Psoas muscle (tissue), 7 donors: ENCODE measurements at regions not wholly inside any gene's neighbourhood (a gene's known extent, or its start where the extent isn't known, plus 50 kb on each side); places are given as distances from the start of the nearest gene placed in this dataset.

Experiments used
- ATAC-seq, 4 donors: fragments of 200-7000 bp; cut with Tn5 transposase; one replicate each; pipeline ENCODE4 v1.9.1; 2020; ENCODE audit warnings: moderate library complexity in 3 of 4, mild to moderate bottlenecking in 2 of 4
- DNase-seq, 2 donors: peaks; one replicate each; pipeline ENCODE4 v3.0.0-alpha.2; 2020
- H3K27ac ChIP-seq: fragments of 200-600 bp; one replicate; pipeline ENCODE4 v1.8.0; 2022
- H3K27me3 ChIP-seq, 3 donors: fragments of 200-600 bp in 1 of 3; one replicate each; pipeline versions ENCODE4 v1.6.1 to v1.8.0; 2013 to 2022; ENCODE audit warnings: low read length in 2 of 3, mild to moderate bottlenecking in 2 of 3, moderate library complexity in 1 of 3; ENCODE audit not compliant: insufficient read depth in 3 of 3
- H3K36me3 ChIP-seq, 2 donors: fragments of 200-600 bp in 1 of 2; one replicate each; pipeline versions ENCODE4 v1.6.1 to v1.8.0; 2013 to 2022; ENCODE audit warnings: low read depth in 1 of 2, mild to moderate bottlenecking in 1 of 2, moderate library complexity in 1 of 2; ENCODE audit not compliant: insufficient read depth in 1 of 2
- H3K4me1 ChIP-seq: fragments of 200-600 bp; one replicate; pipeline ENCODE4 v1.8.0; 2022
- H3K4me3 ChIP-seq: fragments of 200-600 bp; one replicate; pipeline ENCODE4 v1.8.0; 2022; ENCODE audit warnings: mild to moderate bottlenecking
- H3K9me3 ChIP-seq: fragments of 200-600 bp; one replicate; pipeline ENCODE4 v1.8.0; 2022
- CTCF ChIP-seq: fragments of 200-600 bp; IDR thresholded peaks from one replicate; pipeline ENCODE4 v1.8.0; 2022; ENCODE audit warnings: antibody characterized with exemption
- WGBS, 3 donors: extraction: QIAGEN DNeasy Blood & Tissue Kit; methylation state at CpG; one replicate each; pipeline versions ENCODE4 v1.1.6 to v1.1.7; 2013; 5-methylcytosine and 5-hydroxymethylcytosine counted together
- intact Hi-C, 2 donors: fragments of 100-400 bp; cut with DNase I; formaldehyde crosslinking; loops; one replicate each; pipeline versions ENCODE4 v1.11.0 to v1.14.2; 2022
- donor health status: healthy with polysubstance abuse.
- donor health status: DM: no; HTN: no; CAD: no; lungs with moderate emphysema.
- donor health status: Bipolar disorder and iron deficiency.
- donor health status: healthy.
- donor health status: DM: yes; HTN: yes; CAD: no.
- donor health status: DM: no; HTN: no; CAD: no.
- donor health status: DM: yes; HTN: yes; CAD: no.

GRCh38 chr15:70415398-70415797 lies 317.7 kb upstream of the TLE3 start:
- 28 to 41% (median 33%) methylated on average over 18 of the region's 18 CpGs for WGBS, 3 donors
- H3K4me3 ChIP-seq, result no peak overlapping the region
- peak in 1 of 4 donors; percentile 41 for ATAC-seq

GRCh38 chr15:70414626-70415025 lies 316.9 kb upstream of the TLE3 start:
- Histone ChIP-seq H3K9me3 (no peaks in the 10 kb centered on the region), H3K27me3 (peaks cover 0 to 39% (median 4%) of the 10 kb centered on the region in 3 donors), H3K36me3 (no peaks in the 10 kb centered on the region), H3K4me3 (no peak overlapping the region), H3K27ac (no peak overlapping the region), H3K4me1 (no peaks in the 10 kb centered on the region)
- ATAC-seq (no peak), DNase-seq (no peak)
- 82 to 89% (median 83%) methylated on average over 5 of the region's 5 CpGs for WGBS, 3 donors
- TF ChIP-seq CTCF, result no peak
- intact Hi-C loops, result no loop called here

More at GRCh38 chr15:70415398-70415797, 317.7 kb upstream of the TLE3 start:
- Histone ChIP-seq H3K27ac (no peak overlapping the region), H3K9me3 (no peaks in the 10 kb centered on the region), H3K36me3 (no peaks in the 10 kb centered on the region), H3K4me1 (no peaks in the 10 kb centered on the region), H3K27me3 (peaks cover 0 to 47% (median 5%) of the 10 kb centered on the region in 3 donors)
- no peak for DNase-seq
- no peak for TF ChIP-seq CTCF
- intact Hi-C loops, result no loop called here

GRCh38 chr15:70412794-70413193 lies 315.1 kb upstream of the TLE3 start:
- Histone ChIP-seq H3K4me3 (no peak overlapping the region), H3K9me3 (no peaks in the 10 kb centered on the region), H3K27me3 (peaks cover 0 to 29% (median 4%) of the 10 kb centered on the region in 3 donors), H3K4me1 (no peaks in the 10 kb centered on the region), H3K36me3 (no peaks in the 10 kb centered on the region), H3K27ac (no peak overlapping the region)
- ATAC-seq (no peak), DNase-seq (no peak)
- no peak for TF ChIP-seq CTCF
- intact Hi-C loops, result no loop called here

- ATAC-seq (no peak), DNase-seq (no peak)
- no peak for TF ChIP-seq CTCF
- Histone ChIP-seq H3K4me1 (no peaks in the 10 kb centered on the region), H3K27ac (no peak overlapping the region), H3K9me3 (no peaks in the 10 kb centered on the region), H3K27me3 (peaks cover 0 to 17% (median 3%) of the 10 kb centered on the region in 3 donors), H3K36me3 (no peaks in the 10 kb centered on the region), H3K4me3 (no peak overlapping the region)
- intact Hi-C loops, result no loop called here
- 91 to 94% (median 94%) methylated on average over 10 of the region's 10 CpGs for WGBS, 3 donors
These were observed 313.6 kb upstream of the TLE3 start for GRCh38 chr15:70411143-70411863.
